Skin epidermis (tissue), 12 donors: ENCODE measurements at regions not wholly inside any gene's neighbourhood (a gene's known extent, or its start where the extent isn't known, plus 50 kb on each side); places are given as distances from the start of the nearest gene placed in this dataset.

ENCODE experiments used
- H3K27ac ChIP-seq, 21 experiments: fragments of 200-600 bp; sonication (generic) in 11 of 21; one replicate each; pipeline ENCODE4 v1.5.0; 2020; ENCODE audit warnings: mild to moderate bottlenecking in 3 of 21, inconsistent platforms in 2 of 21, moderate library complexity in 2 of 21
- H3K4me3 ChIP-seq, 7 experiments: fragments of 200-600 bp; sonication (generic) in 2 of 7; one replicate each; pipeline ENCODE4 v1.5.0; 2020; ENCODE audit warnings: inconsistent platforms in 2 of 7, mild to moderate bottlenecking in 2 of 7, moderate library complexity in 1 of 7

DNA sequence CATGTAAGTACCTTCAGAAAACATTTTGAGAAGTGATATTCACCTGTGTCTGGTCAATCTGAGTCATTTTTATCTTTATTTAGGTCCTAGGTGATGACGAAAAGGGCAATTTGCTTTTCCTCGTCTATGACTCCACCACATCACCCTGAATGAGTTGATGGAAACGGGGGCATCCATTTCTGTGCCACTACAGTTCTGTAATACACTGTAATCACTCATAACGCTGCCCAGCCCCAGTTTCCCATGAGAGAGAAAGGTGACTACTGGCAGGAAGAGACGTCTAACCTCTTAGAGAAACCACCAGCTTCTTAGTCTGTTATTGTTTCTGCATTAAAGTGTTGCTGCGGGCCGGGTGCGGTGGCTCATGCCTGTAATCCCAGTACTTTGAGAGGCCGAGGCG is 205.3 kb upstream of the MKLN1 start:
- no peak overlapping the region for H3K4me3 ChIP-seq
- no peak overlapping the region for H3K27ac ChIP-seq

DNA sequence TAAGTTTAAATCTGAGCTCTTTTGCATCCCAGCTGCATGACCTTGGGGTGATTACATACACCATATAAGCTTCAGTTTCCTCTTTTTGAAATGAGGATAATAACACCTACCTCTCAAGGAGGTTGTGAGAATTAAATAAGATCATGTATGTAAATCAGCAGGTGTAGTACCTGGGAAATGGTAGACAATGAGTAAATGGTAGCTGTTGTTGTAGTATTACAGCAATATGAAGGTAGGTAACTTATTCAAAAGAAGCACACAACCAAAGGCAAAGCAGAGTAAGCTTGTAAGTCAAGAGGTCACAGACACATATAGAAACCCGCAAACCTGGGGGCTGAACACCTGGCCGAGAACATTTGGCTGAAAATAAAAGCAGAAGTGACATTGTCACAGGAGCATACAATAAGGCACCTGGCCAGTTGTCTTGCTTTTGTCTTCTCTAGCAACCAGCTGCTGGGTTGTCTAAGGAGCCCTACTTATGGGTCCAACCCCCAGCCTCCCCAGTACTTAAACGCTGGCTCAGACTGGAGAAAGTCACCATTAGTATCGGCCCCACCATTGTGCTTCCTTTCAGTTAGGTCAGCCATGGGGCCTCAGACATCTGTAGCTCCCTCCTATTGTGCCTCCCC is 203.6 kb upstream of the MKLN1 start:
- no peak overlapping the region for H3K4me3 ChIP-seq
- H3K27ac ChIP-seq = no peak overlapping the region

DNA sequence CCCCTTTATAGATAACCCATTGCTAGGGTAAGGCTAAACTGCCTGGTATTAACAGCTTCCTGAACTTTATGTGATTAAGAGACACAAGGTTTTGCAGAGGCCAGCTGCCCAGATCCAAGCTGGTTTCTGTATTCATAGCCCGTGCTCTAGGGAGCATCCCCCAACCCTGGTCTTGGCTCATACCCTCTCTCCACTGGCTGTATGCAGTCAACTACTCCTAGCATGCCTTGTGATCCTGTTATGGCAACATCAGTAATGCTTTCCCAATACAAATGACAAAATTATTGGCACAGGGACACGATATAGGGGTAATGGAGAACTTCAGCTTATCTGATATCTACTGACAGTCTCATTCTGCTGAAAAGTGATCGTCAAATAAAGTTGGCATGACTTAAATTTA is 202.8 kb upstream of the MKLN1 start:
- Histone ChIP-seq H3K27ac (no peak overlapping the region), H3K4me3 (no peak overlapping the region)

DNA sequence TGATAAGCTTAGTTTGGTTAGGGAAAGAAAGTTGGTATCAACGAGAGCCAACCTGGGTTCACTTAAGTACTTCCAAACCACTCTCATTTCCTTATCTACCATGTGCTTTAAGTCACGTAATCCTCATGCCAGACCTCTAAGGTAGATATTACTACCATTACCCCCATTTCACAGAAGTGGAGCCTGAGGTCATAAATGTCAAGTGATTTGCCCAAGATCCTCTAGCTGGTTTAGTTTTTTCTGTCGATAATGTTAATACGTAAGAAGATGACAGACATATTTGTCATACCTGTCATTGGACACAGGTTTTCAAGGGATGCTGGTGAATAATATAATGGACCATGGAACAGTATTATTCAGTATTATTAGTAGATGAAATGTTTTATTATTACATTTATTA is 197.4 kb upstream of the MKLN1 start:
- Histone ChIP-seq H3K27ac (no peak overlapping the region), H3K4me3 (no peak overlapping the region)

DNA sequence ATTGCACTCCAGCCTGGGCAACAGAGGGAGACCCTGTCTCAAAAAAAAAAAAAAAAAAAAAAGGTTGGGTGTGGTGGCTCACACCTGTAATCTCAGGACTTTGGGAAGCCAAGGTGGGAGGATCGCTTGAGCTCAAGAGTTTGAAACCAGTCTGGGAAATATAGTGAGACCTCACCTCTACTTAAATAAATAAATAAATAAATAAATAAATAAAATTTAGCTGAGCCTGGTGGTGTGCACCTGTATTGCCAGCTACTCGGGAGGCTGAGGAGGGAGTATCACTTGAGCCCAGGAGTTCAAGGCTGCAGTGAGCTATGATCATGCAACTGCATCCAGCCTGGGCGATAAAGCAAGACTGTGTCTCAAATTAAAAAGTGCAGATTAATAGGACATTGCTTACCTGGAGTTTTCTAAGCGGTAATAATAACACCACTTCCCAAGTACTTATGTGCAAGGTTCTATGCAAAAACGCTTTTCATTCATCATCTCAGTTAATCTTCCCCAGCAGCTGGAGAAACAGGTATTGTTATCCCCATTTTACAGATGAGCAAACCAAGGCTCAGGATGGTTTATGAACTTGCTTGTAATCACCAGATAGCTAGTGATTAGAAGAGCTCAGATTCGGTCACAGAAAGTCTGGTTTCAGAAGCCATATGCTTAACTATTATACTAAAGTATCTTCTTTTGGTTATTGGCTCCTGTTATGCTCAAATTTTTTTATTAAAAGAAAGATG is 196.5 kb upstream of the MKLN1 start:
- Histone ChIP-seq H3K27ac (no peak overlapping the region), H3K4me3 (no peak overlapping the region)

DNA sequence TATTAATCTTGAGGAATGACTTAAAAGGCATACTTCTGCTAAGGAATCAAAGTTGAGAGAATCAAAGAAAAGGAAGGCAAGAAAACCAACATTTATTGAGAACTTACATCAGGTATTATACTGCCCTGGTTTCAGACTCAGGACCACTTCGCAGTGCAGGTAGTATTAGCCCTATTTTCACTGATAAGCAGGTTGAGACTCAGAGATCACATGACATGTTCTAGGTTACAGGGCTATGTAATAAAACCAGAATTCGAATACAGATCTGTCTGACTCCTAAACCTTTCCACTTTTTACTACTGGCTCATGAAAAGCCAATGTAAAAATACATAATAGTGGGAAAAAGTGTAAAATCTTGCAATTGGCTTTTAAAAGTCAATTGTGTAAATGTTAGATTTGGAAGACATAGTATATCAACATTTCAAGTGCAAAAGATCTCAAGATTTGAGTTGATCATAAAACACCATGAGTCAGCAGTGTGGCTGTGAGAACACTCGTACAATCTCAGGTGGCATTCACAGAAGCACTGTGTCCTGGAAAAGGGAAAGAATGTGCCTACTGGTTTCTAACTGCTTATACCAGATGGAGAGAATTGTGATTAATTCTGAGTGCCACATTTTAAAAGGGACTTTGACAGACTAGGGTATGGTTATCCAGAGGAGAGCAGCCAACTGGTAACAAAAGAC is 195.8 kb upstream of the MKLN1 start:
- Histone ChIP-seq H3K27ac (no peak overlapping the region), H3K4me3 (no peak overlapping the region)

DNA sequence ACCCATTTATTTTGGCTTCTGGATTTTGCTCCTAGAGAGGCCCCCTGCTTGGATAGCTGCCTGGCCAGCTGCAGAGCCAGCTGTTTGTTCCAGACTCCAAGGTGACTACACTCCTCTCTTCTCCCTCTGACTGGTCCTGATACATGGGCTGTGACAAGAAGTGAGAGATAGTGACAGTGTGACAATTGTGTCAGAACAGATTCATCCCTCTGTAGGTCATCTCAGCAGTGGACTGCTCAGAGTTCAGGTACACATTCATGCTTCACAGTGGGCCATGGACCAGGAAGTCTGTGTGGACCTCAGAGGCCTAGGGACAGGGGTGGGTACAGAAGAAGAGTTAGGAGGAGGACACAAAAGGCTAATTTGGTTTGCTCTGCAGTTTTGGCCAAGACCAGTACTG is 188.2 kb upstream of the MKLN1 start:
- no peak overlapping the region for H3K4me3 ChIP-seq
- no peak overlapping the region for H3K27ac ChIP-seq

DNA sequence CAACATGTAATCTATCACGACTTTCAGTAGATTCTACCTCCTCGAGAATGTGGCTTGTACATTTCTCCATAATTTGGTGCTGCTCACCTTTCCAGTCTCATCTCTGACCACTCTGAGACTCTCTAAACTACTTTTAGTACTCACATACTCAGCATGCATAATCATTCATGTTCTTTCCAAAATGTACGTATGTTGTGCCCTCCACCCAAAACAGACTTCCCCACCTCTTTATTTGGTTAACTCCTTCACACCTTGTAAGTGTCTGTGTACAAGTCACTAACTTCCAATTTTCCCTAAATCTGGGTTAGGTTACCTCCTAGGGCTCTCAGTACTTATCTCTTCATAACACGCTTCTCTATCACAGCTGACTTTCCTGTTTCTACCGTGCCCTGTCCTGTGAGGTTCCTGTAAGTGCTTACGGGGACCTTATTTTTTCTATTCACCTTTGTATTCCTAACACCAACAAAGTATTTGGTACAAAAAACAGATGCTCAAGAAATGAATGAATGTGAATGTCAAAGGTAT is 186.2 kb upstream of the MKLN1 start:
- H3K27ac ChIP-seq = no peak overlapping the region

DNA sequence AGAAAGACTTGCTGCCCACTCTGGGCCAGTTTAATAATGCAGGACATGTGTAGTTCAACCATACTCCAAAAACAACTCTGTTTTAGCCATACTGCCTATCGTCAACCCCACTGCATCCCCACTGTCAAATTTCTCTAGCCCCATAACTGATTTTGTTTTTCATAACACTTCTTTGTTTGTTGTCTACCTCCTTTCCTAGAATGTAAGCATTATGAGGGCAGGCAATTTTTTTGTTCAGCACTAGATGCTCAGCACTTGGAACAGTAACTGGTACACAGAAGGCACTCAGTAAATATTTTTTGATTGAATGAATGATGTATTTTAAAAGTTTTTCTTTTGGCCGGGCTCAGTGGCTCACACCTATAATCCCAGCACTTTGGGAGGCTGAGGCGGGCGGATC is 183.8 kb upstream of the MKLN1 start:
- Histone ChIP-seq H3K27ac (no peak overlapping the region), H3K4me3 (no peak overlapping the region)

More for the DNA sequence above, 186.2 kb upstream of the MKLN1 start:
- no peak overlapping the region for H3K4me3 ChIP-seq

DNA sequence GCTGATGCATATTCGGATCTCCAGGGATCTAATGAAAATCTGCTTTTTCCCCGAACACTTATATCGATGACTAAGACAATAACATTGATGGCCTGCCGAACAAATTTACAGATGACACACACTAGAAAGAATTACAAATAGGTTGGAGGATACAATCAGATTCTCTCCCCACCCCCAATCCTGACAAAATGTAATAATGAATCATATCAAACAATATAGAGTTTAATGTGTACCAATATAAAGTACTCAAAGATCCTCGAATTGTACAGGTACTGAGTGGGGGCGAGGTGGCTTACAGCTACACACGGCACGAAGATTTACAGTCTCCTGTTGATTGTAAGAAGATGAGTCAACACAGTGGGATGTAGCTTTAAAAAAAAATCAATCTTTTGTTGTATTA is 182.7 kb upstream of the MKLN1 start:
- no peak overlapping the region for H3K27ac ChIP-seq
- H3K4me3 ChIP-seq = no peak overlapping the region

DNA sequence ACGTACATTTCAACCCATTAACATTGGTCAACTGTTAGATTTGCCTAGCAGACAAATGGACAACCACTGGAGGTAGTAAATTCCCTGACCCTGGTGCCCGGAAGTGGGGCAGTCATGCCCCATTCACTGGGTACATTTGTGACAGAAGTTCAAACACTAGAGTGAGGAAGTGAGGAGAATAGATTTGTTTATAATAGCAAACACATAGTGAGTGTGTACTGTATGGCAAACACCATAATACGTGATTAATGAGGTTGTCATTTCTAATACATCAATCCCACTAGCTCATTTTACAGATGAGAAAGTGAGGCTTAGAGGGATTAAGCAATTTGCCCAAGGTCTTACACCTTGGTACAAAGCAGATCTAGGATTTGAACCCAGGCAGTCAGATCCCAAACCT is 181.9 kb upstream of the MKLN1 start:
- H3K27ac ChIP-seq = no peak overlapping the region
- H3K4me3 ChIP-seq = no peak overlapping the region

DNA sequence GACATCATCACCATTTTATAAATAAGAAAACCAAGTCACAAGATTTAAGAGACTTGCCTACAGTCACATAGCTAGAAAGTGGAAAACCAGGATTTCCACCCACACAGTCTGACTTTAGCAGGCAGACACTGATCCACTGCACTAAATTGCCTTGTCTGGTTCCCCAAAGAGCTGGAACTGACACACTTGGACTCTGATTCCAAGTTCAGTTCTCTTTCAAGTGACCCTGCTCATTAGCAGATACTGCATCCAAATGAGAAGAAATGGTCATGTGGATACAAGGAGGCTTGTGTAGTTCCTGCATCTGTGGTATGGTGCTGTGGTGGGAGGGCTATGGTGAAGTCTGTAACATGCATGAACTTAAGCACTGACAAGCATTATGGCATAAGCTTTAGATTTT is 180.1 kb upstream of the MKLN1 start:
- no peak overlapping the region for H3K4me3 ChIP-seq
- H3K27ac ChIP-seq = no peak overlapping the region

DNA sequence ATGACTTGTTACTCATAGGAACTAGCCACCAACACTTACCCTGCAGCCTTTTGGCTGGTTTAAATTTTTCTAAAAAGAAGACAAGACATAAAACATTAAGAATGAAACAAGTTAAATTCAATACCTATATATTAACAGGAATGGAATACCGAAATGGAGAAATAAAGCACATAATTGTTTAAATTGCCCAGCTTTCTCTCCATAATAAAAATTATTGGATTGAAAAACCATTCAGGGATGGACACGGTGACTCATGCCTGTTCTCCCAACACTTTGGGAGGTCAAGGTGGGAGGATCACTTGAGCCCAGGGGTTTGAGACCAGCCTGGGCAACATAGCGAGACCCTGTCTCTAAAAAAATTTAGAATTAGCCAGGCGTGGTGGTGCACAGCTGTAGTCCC is 179.4 kb upstream of the MKLN1 start:
- Histone ChIP-seq H3K27ac (no peak overlapping the region), H3K4me3 (no peak overlapping the region)

DNA sequence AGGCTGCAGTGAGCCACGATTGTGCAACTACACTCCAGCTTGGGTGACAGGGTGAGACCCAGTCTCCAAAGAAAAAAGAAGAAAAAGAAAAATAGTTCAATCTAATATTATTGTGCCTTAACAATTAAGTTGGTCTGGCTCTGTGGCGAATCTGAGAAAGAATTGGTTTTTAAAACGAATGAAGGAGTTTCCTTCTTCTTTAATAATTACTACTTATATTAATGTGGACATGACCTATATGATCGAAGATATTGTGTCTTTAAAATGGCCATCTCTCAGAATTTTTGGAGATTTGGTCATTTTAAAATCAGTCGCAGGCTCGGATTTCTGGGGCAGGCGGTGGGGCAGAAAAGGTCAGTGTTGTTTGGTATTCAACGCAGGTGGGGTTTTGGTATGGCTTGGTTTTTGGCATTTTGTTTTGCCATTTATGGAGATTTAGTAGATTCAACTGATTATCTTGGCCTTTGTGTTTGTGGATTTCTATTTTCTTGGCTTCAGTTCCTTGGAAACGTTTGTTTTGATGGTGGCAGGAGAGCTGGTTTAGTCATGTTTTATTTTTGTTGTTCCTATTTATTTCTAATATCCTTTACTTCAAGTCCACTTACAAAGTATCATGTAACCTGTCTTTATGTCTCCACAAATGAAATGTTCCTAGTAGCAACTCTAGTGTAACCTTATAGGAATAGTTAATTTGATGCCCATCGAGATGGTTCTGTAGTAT is 178.8 kb upstream of the MKLN1 start:
- Histone ChIP-seq H3K4me3 (no peak overlapping the region), H3K27ac (no peak overlapping the region)

DNA sequence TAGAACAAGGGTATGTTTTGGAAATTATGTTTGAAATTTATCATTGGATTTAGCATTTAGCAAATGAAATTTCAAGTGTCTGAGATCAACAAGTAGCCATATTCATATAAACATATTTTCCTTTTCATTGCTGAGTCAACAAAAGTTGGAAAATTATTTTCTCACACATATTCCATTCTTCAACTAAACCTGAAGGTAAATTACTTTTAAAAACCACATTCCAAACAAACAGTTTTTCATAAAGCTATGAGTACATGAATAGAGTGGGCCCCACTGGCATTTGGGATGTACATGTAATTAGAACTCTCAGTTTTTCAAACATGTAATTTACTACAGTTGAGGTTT is 178.3 kb upstream of the MKLN1 start:
- Histone ChIP-seq H3K4me3 (no peak overlapping the region), H3K27ac (no peak overlapping the region)

DNA sequence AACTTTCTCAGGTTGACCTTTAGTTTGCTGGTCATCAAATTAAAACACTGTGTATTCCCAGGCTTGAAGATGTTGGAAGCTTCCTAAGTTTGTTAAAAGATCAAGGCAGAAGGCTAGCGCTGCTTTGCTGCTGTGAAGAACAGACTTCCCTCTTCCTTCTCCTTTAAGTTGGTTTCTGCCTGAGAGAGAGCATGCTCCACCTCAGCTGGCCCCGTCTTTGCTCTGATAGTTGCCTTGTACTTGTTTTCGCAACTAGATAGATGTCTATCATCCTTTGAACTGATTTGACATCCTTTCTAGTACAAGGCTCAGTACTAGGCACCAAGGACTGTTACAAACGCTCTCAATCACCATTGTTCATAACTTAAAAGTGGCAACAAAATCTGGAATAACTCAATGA is 177.8 kb upstream of the MKLN1 start:
- no peak overlapping the region for H3K27ac ChIP-seq
- no peak overlapping the region for H3K4me3 ChIP-seq

DNA sequence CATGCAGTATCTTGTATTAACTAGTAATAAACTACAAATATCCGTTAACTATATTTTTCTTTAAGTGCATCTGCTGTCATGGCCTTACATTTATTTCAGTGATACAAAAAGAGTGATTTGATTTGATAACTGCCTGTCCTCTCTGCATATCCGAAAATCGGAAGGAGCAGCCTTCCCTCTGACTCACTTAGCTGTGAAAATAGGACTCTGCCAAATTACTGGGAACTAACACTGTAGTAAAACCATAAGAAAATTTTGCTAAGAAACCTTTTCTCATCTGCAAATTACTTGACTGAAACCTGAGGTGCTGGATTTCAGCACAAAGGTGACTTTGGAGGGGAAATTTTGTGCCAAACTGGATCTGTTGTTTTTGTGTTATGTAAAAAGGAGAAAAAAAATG is 176.6 kb upstream of the MKLN1 start:
- H3K27ac ChIP-seq = no peak overlapping the region
- no peak overlapping the region for H3K4me3 ChIP-seq

DNA sequence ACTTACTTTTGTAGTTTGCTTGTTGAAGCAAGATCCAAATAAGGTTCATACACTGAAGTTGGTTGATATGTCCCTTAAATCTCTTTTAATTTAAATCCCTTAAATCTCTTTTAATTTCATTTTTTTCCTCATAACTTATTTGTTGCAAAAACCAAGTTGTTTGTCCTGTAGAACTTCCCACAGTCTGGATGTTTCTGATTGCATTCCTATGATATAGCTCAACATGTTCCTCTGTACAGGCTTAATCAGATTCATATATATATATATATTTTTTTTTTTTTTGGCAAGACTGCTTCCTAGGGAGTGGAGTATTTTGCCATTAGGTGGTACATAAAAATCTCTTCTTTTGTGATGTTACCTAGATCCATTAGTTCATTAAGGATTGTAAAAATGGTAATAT is 174.9 kb upstream of the MKLN1 start:
- H3K4me3 ChIP-seq = no peak overlapping the region
- H3K27ac ChIP-seq = no peak overlapping the region

DNA sequence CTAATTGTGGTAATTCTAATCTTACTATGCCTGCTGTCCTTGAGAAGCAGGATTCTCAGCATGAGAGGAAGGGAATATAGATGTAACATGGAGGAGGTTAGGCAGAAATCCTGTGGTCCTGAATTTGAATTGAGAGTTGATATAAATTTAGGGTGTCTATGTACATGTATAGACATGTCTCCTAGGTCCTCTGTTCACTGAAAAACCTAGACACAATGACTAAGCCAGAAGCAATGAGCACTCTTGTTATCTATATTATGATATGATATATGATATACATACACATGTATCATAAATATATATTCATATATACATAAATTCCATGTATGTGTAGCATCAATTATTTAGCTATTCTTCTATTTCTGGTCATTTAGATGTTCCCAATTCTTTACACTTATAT is 173.3 kb upstream of the MKLN1 start:
- Histone ChIP-seq H3K27ac (no peak overlapping the region), H3K4me3 (no peak overlapping the region)

DNA sequence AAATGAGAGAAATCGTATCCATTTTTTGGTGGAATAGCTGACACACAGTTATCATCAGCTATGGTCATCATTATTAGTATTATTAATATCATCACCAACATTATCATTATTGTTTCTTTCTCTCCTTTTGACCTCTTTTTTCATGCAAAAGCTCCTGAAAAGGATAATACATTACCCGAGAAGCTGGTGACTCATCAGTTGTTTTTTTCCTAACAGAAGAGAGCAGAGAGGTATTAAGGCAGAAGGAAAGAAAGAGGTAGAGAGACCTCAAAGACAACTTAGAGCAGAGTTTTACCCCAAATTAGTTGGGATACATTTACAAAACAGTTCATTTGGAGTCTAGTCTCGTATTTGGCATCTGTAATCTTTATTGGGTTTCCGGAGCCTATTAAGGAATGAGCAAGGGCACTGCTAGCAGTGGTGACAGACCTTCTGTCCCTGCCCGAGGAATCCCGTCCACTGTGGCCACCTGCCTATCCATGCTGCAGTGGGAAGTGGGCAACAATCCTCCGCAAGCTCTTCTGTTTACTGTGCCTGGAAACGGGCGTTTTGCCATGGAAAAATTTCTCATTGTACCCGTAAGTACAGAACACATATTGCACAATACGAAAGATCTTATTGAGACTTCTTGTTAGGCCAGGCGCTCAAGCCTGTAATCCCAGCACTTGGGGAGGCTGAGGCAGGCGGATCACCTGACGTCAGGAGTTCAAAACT is 170.0 kb upstream of the MKLN1 start:
- no peak overlapping the region for H3K4me3 ChIP-seq
- peak overlapping the region in 3 of 21 experiments; percentile 8 to 53 (median 49) for H3K27ac ChIP-seq
